Vagina (tissue), 2 donors: ENCODE measurements at regions not wholly inside any gene's neighbourhood (a gene's known extent, or its start where the extent isn't known, plus 50 kb on each side); places are given as distances from the start of the nearest gene placed in this dataset.

Source experiments
- POLR2A ChIP-seq, 2 donors: fragments of 450-650 bp; IDR thresholded peaks; one replicate each; pipeline ENCODE4 v1.6.1; 2017; ENCODE audit warnings: antibody characterized with exemption in 2 of 2, mild to moderate bottlenecking in 2 of 2, moderate library complexity in 2 of 2
- POLR2AphosphoS5 ChIP-seq, 2 donors: sonication (generic); formaldehyde crosslinking; IDR thresholded peaks; one replicate each; pipeline ENCODE4 v1.9.0; 2017; ENCODE audit warnings: antibody characterized with exemption in 2 of 2, mild to moderate bottlenecking in 2 of 2, low read depth in 1 of 2; ENCODE audit not compliant: insufficient read depth in 1 of 2

- no peak for TF ChIP-seq POLR2A (IDR thresholded peaks at IDR 0.05)
- no peak for TF ChIP-seq POLR2AphosphoS5 (IDR thresholded peaks at IDR 0.05; ENCODE audit: insufficient read depth in 1 of 2, low read depth in 1 of 2)
Observed at GRCh38 chr4:135007400-135007799, 805.8 kb upstream of the PABPC4L start.
